OCI-LY7 (cell line): ENCODE measurements at regions not wholly inside any gene's neighbourhood (a gene's known extent, or its start where the extent isn't known, plus 50 kb on each side); places are given as distances from the start of the nearest gene placed in this dataset.
A peak's percentile ranks its signal among the peaks of the same experiment; 100 is the strongest.

ENCODE experiments used
- BruUV-seq: library from RNA; stranded (reverse); fragments of 400-500 nt; replicated peaks from 2 replicates; lab custom pipeline; 2021; lab: Mats Ljungman, UMichigan
- CTCF ChIA-PET: fragments of 300-600 bp; sonication (Branson Sonifier 250); formaldehyde crosslinking; loops from one replicate; lab custom pipeline; 2022; ENCODE audit warnings: antibody characterized with exemption; ENCODE audit not compliant: unreplicated experiment; lab: Charles Lee
- POLR2A ChIA-PET: fragments of 300-600 bp; sonication (Branson Sonifier 250); formaldehyde crosslinking; loops from one replicate; lab custom pipeline; 2022; ENCODE audit warnings: antibody characterized with exemption; lab: Charles Lee
- DNase-seq: peaks from one replicate; pipeline ENCODE4 v3.0.0-alpha.2; 2015; ENCODE audit warnings: low spot score
- H2AFZ ChIP-seq: fragments of 200-600 bp; sonication (generic), shearing (Covaris generic); 2 replicates; pipeline ENCODE4 v1.6.1; 2014; ENCODE audit warnings: mild to moderate bottlenecking, antibody characterized with exemption, low read length, moderate library complexity
- H3K27ac ChIP-seq: fragments of 200-600 bp; sonication (generic); 2 replicates; pipeline ENCODE4 v1.5.1; 2014; ENCODE audit warnings: mixed run types, low read depth, mild to moderate bottlenecking, moderate library complexity, low read length, inconsistent platforms; ENCODE audit not compliant: poor library complexity, severe bottlenecking
- H3K36me3 ChIP-seq: fragments of 200-600 bp; sonication (generic); 2 replicates; pipeline ENCODE4 v1.6.1; 2014; ENCODE audit warnings: mild to moderate bottlenecking, antibody characterized with exemption, low read length, moderate library complexity, mixed read lengths; ENCODE audit not compliant: insufficient read depth
- H3K4me1 ChIP-seq: fragments of 200-600 bp; sonication (generic); 2 replicates; pipeline ENCODE4 v1.5.1; 2014; ENCODE audit warnings: mild to moderate bottlenecking, low read length; ENCODE audit not compliant: insufficient read depth, poor library complexity, severe bottlenecking
- H3K4me2 ChIP-seq: fragments of 200-600 bp; sonication (generic); 2 replicates; pipeline ENCODE4 v1.6.1; 2014; ENCODE audit warnings: mild to moderate bottlenecking, low read length
- H3K4me3 ChIP-seq: fragments of 200-600 bp; sonication (generic); 2 replicates; pipeline ENCODE4 v1.5.1; 2014; ENCODE audit warnings: mild to moderate bottlenecking, low read depth, low read length; ENCODE audit not compliant: poor library complexity, severe bottlenecking
- H3K79me2 ChIP-seq: fragments of 200-600 bp; sonication (generic); 2 replicates; pipeline ENCODE4 v1.6.1; 2016; ENCODE audit warnings: low read depth, mild to moderate bottlenecking, low read length, moderate library complexity, mixed read lengths; ENCODE audit not compliant: insufficient read depth
- H3K9me2 ChIP-seq: fragments of 200-600 bp; sonication (generic); 2 replicates; pipeline ENCODE4 v1.6.1; 2016; ENCODE audit warnings: mild to moderate bottlenecking, low read length, mixed read lengths; ENCODE audit not compliant: insufficient read depth
- H3K9me3 ChIP-seq: fragments of 200-600 bp; sonication (generic); 2 replicates; pipeline ENCODE4 v1.6.1; 2014; ENCODE audit warnings: mild to moderate bottlenecking, mixed run types, low read length, mixed read lengths
- H4K20me1 ChIP-seq: fragments of 200-600 bp; sonication (generic); 2 replicates; pipeline ENCODE4 v1.6.1; 2014; ENCODE audit warnings: mild to moderate bottlenecking, antibody characterized with exemption, low read length, moderate library complexity, mixed read lengths; ENCODE audit not compliant: insufficient read depth
- EZH2phosphoT487 ChIP-seq: fragments of 200-600 bp; sonication (generic); IDR thresholded peaks from 2 replicates; pipeline ENCODE4 v1.6.1; 2018; ENCODE audit warnings: low read depth, borderline replicate concordance, mild to moderate bottlenecking, mixed run types, antibody characterized with exemption, low read length, moderate library complexity, mixed read lengths
- intact Hi-C: fragments of 100-400 bp; cut with micrococcal nuclease; formaldehyde crosslinking; loops from one replicate; pipeline ENCODE4 v1.10.0; 2022; ENCODE audit not compliant: unreplicated experiment
- TF ChIP-seq, protein P1 (sequence below): fragments of 200-600 bp; sonication (generic); conservative IDR thresholded peaks from 2 replicates; pipeline ENCODE4 v1.5.1; 2014; ENCODE audit warnings: mild to moderate bottlenecking, antibody characterized with exemption, low read length, moderate library complexity, mixed read lengths

DNA sequence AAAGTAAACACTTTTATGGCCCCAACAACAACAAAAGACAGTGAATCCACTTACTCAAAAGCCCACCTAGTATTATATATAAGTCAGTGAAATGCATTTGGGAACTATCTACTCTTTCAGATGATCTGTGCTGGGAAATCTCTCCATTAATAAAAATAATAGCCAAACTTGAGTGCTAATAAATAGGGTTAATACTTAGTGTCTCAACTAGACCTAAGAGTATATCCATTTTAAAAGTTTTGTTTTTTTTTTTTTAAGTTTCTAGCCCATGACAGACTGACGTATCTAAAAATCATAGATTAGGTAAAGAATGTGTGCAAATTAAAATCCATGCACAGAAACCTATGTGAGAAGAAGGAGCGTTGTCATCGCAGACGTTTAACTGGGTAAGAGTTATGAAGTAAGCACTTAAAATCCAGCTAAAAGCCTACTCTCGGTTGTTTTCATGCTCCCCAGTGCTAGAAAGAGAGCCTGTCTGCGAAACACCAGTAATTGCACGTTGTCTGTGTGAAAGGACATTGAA, 83.4 kb upstream of the PELI1 start:
- H3K36me3 ChIP-seq: no peaks in the 10 kb centered on the region; the same call in 1 of the 2 replicates
- no peaks in the 10 kb centered on the region for H4K20me1 ChIP-seq
- no peaks in the 10 kb centered on the region for H3K9me2 ChIP-seq
- peak overlapping the region; percentile 70 for H3K4me3 ChIP-seq
- ChIA-PET CTCF (interaction anchor here (0.6 to 1.4 kb wide), 2 partner anchors 12 to 41 kb away, joined by 4 read pairs; no protein-coding TSS in a partner anchor), POLR2A (interaction anchor here (0.7 to 4.1 kb wide), 15 partner anchors 8 to 204 kb away, joined by 3 to 38 read pairs (median 4); no protein-coding TSS in a partner anchor)
- BruUV-seq: no TSS peak
- TF ChIP-seq, protein P1, sequence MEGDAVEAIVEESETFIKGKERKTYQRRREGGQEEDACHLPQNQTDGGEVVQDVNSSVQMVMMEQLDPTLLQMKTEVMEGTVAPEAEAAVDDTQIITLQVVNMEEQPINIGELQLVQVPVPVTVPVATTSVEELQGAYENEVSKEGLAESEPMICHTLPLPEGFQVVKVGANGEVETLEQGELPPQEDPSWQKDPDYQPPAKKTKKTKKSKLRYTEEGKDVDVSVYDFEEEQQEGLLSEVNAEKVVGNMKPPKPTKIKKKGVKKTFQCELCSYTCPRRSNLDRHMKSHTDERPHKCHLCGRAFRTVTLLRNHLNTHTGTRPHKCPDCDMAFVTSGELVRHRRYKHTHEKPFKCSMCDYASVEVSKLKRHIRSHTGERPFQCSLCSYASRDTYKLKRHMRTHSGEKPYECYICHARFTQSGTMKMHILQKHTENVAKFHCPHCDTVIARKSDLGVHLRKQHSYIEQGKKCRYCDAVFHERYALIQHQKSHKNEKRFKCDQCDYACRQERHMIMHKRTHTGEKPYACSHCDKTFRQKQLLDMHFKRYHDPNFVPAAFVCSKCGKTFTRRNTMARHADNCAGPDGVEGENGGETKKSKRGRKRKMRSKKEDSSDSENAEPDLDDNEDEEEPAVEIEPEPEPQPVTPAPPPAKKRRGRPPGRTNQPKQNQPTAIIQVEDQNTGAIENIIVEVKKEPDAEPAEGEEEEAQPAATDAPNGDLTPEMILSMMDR: no peak
- TF ChIP-seq EZH2phosphoT487: no peak
- peak overlapping the region; percentile 76 for H3K27ac ChIP-seq
- H3K9me3 ChIP-seq: no peaks in the 10 kb centered on the region
- intact Hi-C loops: no loop called here
- H3K4me1 ChIP-seq: peaks cover 32% of the 10 kb centered on the region
- DNase-seq: no peak
- H3K79me2 ChIP-seq: no peaks in the 10 kb centered on the region
- H3K4me2 ChIP-seq: peak overlapping the region; percentile 90
- peak overlapping the region; percentile 95 for H2AFZ ChIP-seq

DNA sequence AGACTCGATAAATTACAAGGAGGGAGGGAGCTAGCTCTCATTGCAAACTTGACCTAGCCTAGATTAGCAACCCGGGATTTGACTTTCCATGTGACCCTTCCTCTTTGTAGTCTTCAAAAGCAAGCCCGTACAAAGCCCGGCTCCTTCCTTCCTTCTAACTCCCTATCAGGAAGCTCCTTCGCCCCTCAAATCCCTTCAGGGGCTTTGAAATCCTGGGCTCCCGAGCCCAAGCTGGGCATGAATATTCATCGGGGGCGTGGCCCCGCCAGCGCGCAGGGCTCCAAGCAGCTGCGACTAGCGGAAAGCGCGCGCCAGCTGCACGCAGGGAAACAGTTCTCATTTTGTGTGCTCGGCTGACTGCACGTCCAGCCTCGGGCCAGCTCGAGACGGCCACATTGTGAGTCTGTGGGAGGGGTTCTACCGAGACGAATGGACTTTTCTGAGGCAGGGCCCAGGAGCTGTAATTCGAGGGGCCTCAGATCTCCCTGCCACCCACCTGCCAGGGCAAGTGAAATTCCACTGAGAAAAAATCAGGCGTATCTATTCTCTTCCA, 84.0 kb upstream of the PELI1 start:
- no TSS peak for BruUV-seq
- Histone ChIP-seq H2AFZ (peak overlapping the region; percentile 95), H3K4me3 (peak overlapping the region; percentile 70), H3K9me3 (no peaks in the 10 kb centered on the region), H4K20me1 (no peaks in the 10 kb centered on the region), H3K4me2 (peak overlapping the region; percentile 90), H3K79me2 (no peaks in the 10 kb centered on the region), H3K36me3 (no peaks in the 10 kb centered on the region; the same call in 1 of the 2 replicates), H3K9me2 (no peaks in the 10 kb centered on the region), H3K4me1 (peaks cover 27% of the 10 kb centered on the region), H3K27ac (peak overlapping the region; percentile 76)
- CTCF ChIA-PET: interaction anchor here (0.6 kb wide), 1 partner anchor 41 kb away, joined by 4 read pairs; no protein-coding TSS in a partner anchor
- intact Hi-C loops: no loop called here
- TF ChIP-seq, protein P1: no peak
- TF ChIP-seq EZH2phosphoT487: no peak
- POLR2A ChIA-PET: interaction anchor here (0.7 to 4.1 kb wide), 16 partner anchors 9 to 205 kb away, joined by 3 to 38 read pairs (median 4); no protein-coding TSS in a partner anchor
- DNase-seq: peak; percentile 94

DNA sequence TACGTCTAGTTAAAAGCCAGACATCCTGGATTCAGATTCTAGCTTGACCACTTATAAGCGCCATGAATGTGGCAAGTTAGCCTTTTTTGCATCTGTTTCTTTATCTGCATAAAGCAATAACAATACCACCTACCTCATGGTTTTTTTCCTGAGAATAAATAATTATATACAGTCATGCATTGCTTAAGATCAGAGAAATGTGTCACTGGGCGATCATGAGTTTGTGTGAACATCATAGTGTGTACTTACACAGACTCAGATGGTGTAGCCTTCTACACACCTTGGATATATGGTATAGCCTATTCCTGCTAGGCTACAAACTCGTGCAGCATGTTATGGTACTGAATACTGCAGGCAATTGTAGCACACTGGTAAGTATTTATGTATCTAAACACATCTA, 84.7 kb upstream of the PELI1 start:
- Histone ChIP-seq H3K4me1 (peaks cover 21% of the 10 kb centered on the region), H3K4me3 (peak overlapping the region; percentile 70), H3K27ac (peak overlapping the region; percentile 76), H3K36me3 (no peaks in the 10 kb centered on the region; the same call in 1 of the 2 replicates), H3K4me2 (peak overlapping the region; percentile 90), H4K20me1 (no peaks in the 10 kb centered on the region), H3K79me2 (no peaks in the 10 kb centered on the region), H2AFZ (peak overlapping the region; percentile 95; the same call in 1 of the 2 replicates), H3K9me3 (no peaks in the 10 kb centered on the region), H3K9me2 (no peaks in the 10 kb centered on the region)
- BruUV-seq: no TSS peak
- DNase-seq: no peak
- intact Hi-C loops: no loop called here
- TF ChIP-seq, protein P1: no peak
- no peak for TF ChIP-seq EZH2phosphoT487
- CTCF ChIA-PET: no interaction called here
- POLR2A ChIA-PET: interaction anchor here (0.9 to 4.1 kb wide), 3 partner anchors 9 to 143 kb away, joined by 3 to 38 read pairs (median 9); no protein-coding TSS in a partner anchor
